ENCODE measurements at regions not wholly inside any gene's neighbourhood (a gene's known extent, or its start where the extent isn't known, plus 50 kb on each side); places are given as distances from the start of the nearest gene placed in this dataset.

DNA sequence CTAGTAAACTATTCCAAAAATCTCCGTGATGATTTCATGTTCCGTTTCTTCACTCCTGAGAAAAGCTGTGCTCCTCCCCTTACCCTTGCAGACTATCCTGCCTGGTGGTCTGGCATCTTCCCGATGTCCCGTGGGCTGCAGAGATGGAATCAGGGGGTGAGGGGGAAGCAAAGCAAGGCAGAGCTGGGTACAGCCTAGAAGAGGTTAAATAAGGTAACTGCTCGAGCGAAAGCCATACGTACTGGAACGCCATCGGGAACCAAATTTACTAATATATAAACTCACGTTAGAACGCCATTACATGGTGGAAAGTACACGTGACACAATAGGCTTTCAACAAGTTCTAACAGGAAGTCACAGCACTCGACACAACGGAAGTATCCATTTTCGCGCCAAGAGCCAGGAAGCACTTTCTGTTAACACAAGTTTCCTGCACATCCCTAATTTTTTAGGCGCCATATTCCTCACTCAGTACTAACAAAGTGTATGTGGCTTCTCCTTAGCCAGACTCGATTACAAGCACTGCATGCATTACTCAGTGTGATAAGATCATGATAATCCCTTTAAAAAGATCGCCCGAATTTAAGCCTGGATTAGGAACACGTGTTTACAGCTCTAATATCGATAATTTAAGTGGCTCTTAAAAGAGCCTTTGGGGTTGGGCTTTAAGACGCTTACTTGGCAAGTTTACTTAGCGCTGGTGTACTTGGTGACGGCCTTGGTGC lies 101.6 kb upstream of the PRSS16 start (continued):
- TF ChIP-seq EP300 (IDR thresholded peaks at IDR 0.05; ENCODE audit: borderline replicate concordance in 1 of 2, control insufficient read depth in 1 of 2, low read depth in 2 of 2, low read length in 2 of 2) (no peak), KLF5 (IDR thresholded peaks at IDR 0.05; ENCODE audit: partially characterized antibody) (no peak), FOS (IDR thresholded peaks at IDR 0.05; ENCODE audit: borderline replicate concordance, extremely low read depth, insufficient read length) (no peak), BACH1 (IDR thresholded peaks at IDR 0.05; ENCODE audit: borderline replicate concordance) (peak; percentile 92), RUNX3 (IDR thresholded peaks at IDR 0.05; ENCODE audit: low read length) (peak; percentile 41), RAD51 (IDR thresholded peaks at IDR 0.05) (peak; percentile 95), CREM (IDR thresholded peaks at IDR 0.05; ENCODE audit: low read depth) (0 out of 2 replicates have a peak, but pooled peaks have one; percentile 22), FOXM1 (IDR thresholded peaks at IDR 0.05; ENCODE audit: low read depth, low read length) (peak; percentile 47; the same call in 1 of the 2 replicates), PML (IDR thresholded peaks at IDR 0.05; ENCODE audit: low read length) (peak; percentile 83), EED (IDR thresholded peaks at IDR 0.05; ENCODE audit: low read depth) (peak; percentile 45), YY1 (IDR thresholded peaks at IDR 0.05; ENCODE audit: low read depth, low read length) (peak; percentile 88), NFIC (IDR thresholded peaks at IDR 0.05; ENCODE audit: low read depth, low read length) (no peak; the same call in 1 of the 2 replicates), NR2C1 (IDR thresholded peaks at IDR 0.05) (peak; percentile 44; the same call in 1 of the 2 replicates)
- TF ChIP-seq, protein P1, sequence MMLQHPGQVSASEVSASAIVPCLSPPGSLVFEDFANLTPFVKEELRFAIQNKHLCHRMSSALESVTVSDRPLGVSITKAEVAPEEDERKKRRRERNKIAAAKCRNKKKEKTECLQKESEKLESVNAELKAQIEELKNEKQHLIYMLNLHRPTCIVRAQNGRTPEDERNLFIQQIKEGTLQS (IDR thresholded peaks at IDR 0.05; ENCODE audit: borderline replicate concordance, extremely low read depth, low read depth, low read length) = no peak
- TF ChIP-seq, protein P2, sequence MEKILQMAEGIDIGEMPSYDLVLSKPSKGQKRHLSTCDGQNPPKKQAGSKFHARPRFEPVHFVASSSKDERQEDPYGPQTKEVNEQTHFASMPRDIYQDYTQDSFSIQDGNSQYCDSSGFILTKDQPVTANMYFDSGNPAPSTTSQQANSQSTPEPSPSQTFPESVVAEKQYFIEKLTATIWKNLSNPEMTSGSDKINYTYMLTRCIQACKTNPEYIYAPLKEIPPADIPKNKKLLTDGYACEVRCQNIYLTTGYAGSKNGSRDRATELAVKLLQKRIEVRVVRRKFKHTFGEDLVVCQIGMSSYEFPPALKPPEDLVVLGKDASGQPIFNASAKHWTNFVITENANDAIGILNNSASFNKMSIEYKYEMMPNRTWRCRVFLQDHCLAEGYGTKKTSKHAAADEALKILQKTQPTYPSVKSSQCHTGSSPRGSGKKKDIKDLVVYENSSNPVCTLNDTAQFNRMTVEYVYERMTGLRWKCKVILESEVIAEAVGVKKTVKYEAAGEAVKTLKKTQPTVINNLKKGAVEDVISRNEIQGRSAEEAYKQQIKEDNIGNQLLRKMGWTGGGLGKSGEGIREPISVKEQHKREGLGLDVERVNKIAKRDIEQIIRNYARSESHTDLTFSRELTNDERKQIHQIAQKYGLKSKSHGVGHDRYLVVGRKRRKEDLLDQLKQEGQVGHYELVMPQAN (conservative IDR thresholded peaks at IDR 0.05) = peak; percentile 56
- TF ChIP-seq, protein P3, sequence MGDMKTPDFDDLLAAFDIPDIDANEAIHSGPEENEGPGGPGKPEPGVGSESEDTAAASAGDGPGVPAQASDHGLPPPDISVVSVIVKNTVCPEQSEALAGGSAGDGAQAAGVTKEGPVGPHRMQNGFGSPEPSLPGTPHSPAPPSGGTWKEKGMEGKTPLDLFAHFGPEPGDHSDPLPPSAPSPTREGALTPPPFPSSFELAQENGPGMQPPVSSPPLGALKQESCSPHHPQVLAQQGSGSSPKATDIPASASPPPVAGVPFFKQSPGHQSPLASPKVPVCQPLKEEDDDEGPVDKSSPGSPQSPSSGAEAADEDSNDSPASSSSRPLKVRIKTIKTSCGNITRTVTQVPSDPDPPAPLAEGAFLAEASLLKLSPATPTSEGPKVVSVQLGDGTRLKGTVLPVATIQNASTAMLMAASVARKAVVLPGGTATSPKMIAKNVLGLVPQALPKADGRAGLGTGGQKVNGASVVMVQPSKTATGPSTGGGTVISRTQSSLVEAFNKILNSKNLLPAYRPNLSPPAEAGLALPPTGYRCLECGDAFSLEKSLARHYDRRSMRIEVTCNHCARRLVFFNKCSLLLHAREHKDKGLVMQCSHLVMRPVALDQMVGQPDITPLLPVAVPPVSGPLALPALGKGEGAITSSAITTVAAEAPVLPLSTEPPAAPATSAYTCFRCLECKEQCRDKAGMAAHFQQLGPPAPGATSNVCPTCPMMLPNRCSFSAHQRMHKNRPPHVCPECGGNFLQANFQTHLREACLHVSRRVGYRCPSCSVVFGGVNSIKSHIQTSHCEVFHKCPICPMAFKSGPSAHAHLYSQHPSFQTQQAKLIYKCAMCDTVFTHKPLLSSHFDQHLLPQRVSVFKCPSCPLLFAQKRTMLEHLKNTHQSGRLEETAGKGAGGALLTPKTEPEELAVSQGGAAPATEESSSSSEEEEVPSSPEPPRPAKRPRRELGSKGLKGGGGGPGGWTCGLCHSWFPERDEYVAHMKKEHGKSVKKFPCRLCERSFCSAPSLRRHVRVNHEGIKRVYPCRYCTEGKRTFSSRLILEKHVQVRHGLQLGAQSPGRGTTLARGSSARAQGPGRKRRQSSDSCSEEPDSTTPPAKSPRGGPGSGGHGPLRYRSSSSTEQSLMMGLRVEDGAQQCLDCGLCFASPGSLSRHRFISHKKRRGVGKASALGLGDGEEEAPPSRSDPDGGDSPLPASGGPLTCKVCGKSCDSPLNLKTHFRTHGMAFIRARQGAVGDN (IDR thresholded peaks at IDR 0.05) = peak; percentile 92
- TF ChIP-seq, protein P4, sequence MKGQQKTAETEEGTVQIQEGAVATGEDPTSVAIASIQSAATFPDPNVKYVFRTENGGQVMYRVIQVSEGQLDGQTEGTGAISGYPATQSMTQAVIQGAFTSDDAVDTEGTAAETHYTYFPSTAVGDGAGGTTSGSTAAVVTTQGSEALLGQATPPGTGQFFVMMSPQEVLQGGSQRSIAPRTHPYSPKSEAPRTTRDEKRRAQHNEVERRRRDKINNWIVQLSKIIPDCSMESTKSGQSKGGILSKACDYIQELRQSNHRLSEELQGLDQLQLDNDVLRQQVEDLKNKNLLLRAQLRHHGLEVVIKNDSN (IDR thresholded peaks at IDR 0.05; ENCODE audit: borderline replicate concordance, extremely low read length, insufficient read depth, low read depth, low read length) = peak; percentile 68
- TF ChIP-seq, protein P5, sequence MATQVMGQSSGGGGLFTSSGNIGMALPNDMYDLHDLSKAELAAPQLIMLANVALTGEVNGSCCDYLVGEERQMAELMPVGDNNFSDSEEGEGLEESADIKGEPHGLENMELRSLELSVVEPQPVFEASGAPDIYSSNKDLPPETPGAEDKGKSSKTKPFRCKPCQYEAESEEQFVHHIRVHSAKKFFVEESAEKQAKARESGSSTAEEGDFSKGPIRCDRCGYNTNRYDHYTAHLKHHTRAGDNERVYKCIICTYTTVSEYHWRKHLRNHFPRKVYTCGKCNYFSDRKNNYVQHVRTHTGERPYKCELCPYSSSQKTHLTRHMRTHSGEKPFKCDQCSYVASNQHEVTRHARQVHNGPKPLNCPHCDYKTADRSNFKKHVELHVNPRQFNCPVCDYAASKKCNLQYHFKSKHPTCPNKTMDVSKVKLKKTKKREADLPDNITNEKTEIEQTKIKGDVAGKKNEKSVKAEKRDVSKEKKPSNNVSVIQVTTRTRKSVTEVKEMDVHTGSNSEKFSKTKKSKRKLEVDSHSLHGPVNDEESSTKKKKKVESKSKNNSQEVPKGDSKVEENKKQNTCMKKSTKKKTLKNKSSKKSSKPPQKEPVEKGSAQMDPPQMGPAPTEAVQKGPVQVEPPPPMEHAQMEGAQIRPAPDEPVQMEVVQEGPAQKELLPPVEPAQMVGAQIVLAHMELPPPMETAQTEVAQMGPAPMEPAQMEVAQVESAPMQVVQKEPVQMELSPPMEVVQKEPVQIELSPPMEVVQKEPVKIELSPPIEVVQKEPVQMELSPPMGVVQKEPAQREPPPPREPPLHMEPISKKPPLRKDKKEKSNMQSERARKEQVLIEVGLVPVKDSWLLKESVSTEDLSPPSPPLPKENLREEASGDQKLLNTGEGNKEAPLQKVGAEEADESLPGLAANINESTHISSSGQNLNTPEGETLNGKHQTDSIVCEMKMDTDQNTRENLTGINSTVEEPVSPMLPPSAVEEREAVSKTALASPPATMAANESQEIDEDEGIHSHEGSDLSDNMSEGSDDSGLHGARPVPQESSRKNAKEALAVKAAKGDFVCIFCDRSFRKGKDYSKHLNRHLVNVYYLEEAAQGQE (IDR thresholded peaks at IDR 0.05; ENCODE audit: low read depth, low read length) = no peak
